ENCODE measurements at regions not wholly inside any gene's neighbourhood (a gene's known extent, or its start where the extent isn't known, plus 50 kb on each side); places are given as distances from the start of the nearest gene placed in this dataset.

- no peak for TF ChIP-seq EZH2 (IDR thresholded peaks at IDR 0.05; ENCODE audit: borderline replicate concordance, low read depth, low read length, poor library complexity, severe bottlenecking)
- TF ChIP-seq, protein P1, sequence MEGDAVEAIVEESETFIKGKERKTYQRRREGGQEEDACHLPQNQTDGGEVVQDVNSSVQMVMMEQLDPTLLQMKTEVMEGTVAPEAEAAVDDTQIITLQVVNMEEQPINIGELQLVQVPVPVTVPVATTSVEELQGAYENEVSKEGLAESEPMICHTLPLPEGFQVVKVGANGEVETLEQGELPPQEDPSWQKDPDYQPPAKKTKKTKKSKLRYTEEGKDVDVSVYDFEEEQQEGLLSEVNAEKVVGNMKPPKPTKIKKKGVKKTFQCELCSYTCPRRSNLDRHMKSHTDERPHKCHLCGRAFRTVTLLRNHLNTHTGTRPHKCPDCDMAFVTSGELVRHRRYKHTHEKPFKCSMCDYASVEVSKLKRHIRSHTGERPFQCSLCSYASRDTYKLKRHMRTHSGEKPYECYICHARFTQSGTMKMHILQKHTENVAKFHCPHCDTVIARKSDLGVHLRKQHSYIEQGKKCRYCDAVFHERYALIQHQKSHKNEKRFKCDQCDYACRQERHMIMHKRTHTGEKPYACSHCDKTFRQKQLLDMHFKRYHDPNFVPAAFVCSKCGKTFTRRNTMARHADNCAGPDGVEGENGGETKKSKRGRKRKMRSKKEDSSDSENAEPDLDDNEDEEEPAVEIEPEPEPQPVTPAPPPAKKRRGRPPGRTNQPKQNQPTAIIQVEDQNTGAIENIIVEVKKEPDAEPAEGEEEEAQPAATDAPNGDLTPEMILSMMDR (conservative IDR thresholded peaks at IDR 0.05; ENCODE audit: low read depth, low read length), result no peak
- no peak overlapping the region for H3K4me3 ChIP-seq (ENCODE audit: low read depth, low read length, poor library complexity, severe bottlenecking)
- H3K27ac ChIP-seq (ENCODE audit: low read depth, low read length, poor library complexity, severe bottlenecking), result no peak overlapping the region
- no peak for DNase-seq (ENCODE audit: low spot score)
- ChIA-PET POLR2A (ENCODE audit: low non-redundant PET) (no interaction called here), CTCF (no interaction called here)
- H3K4me1 ChIP-seq (ENCODE audit: insufficient read depth, low read length, poor library complexity, severe bottlenecking), result no peaks in the 10 kb centered on the region
- H3K9me3 ChIP-seq (ENCODE audit: low read depth, low read length, poor library complexity, severe bottlenecking), result peaks cover 37% of the 10 kb centered on the region
- BruUV-seq (replicated peaks), result no TSS peak
- intact Hi-C loops (cut with micrococcal nuclease; ENCODE audit: unreplicated experiment), result no loop called here
- H3K36me3 ChIP-seq (ENCODE audit: insufficient read depth, low read length, poor library complexity, severe bottlenecking), result no peaks in the 10 kb centered on the region
- H3K27me3 ChIP-seq (replicated peaks; ENCODE audit: insufficient read depth, low read depth, low read length, poor library complexity), result no peaks in the 10 kb centered on the region
These were observed 133.1 kb upstream of the LRRN1 start for GRCh38 chr3:3665961-3666640.

DNA sequence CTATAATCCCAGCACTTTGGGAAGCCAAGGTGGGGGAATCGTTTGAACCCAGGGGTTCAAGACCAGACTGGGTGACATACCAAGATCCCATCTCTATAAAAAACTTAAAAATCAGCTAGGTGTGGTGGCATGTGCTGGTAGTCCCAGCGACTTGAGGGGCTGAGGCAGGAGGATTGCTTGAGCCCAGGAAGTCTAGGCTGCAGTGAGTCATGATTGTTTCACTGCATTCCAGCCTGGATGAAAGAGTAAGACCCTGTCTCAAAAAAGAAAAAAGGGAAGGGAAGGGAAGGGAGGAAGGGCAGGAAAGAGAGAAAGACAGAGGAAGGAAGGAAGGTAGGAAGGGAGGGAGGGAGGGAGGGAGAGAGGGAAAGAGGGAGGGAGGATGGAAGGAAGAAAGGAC is 133.7 kb upstream of the LRRN1 start:
- Histone ChIP-seq H3K27me3 (replicated peaks; ENCODE audit: insufficient read depth, low read depth, low read length, poor library complexity) (no peaks in the 10 kb centered on the region), H3K36me3 (ENCODE audit: insufficient read depth, low read length, poor library complexity, severe bottlenecking) (no peaks in the 10 kb centered on the region), H3K27ac (ENCODE audit: low read depth, low read length, poor library complexity, severe bottlenecking) (no peak overlapping the region), H3K4me1 (ENCODE audit: insufficient read depth, low read length, poor library complexity, severe bottlenecking) (no peaks in the 10 kb centered on the region), H3K9me3 (ENCODE audit: low read depth, low read length, poor library complexity, severe bottlenecking) (peaks cover 33% of the 10 kb centered on the region), H3K4me3 (ENCODE audit: low read depth, low read length, poor library complexity, severe bottlenecking) (no peak overlapping the region)
- ChIA-PET POLR2A (ENCODE audit: low non-redundant PET) (no interaction called here), CTCF (no interaction called here)
- DNase-seq (ENCODE audit: low spot score), result no peak
- TF ChIP-seq EZH2 (IDR thresholded peaks at IDR 0.05; ENCODE audit: borderline replicate concordance, low read depth, low read length, poor library complexity, severe bottlenecking), result no peak
- TF ChIP-seq, protein P1 (conservative IDR thresholded peaks at IDR 0.05; ENCODE audit: low read depth, low read length), result no peak
- intact Hi-C loops (cut with micrococcal nuclease; ENCODE audit: unreplicated experiment), result no loop called here
- BruUV-seq (replicated peaks), result no TSS peak

DNA sequence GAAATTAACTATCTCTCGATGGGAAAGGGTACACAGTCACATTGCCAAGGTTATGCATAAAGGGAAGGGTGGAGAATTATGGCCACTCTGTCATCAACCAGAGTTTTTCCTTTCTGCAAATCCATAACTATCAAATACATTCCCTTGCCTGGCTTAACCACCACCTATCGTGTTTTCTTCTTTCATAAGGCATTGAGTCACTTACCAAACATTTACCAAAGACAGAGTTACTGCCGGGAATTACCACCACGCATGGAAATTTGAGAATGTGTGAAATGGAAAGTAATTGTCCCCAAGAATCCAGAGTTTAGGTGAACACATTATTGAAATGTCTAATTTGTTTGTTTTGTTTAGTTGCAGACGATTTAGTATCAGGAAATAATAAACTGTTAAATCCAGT is 134.3 kb upstream of the LRRN1 start:
- POLR2A ChIA-PET (ENCODE audit: low non-redundant PET), result no interaction called here
- no peaks in the 10 kb centered on the region for H3K27me3 ChIP-seq (replicated peaks; ENCODE audit: insufficient read depth, low read depth, low read length, poor library complexity)
- H3K9me3 ChIP-seq (ENCODE audit: low read depth, low read length, poor library complexity, severe bottlenecking), result peaks cover 29% of the 10 kb centered on the region
- H3K27ac ChIP-seq (ENCODE audit: low read depth, low read length, poor library complexity, severe bottlenecking), result no peak overlapping the region
- no peak for TF ChIP-seq EZH2 (IDR thresholded peaks at IDR 0.05; ENCODE audit: borderline replicate concordance, low read depth, low read length, poor library complexity, severe bottlenecking)
- TF ChIP-seq, protein P1 (conservative IDR thresholded peaks at IDR 0.05; ENCODE audit: low read depth, low read length), result no peak
- intact Hi-C loops (cut with micrococcal nuclease; ENCODE audit: unreplicated experiment), result no loop called here
- H3K4me3 ChIP-seq (ENCODE audit: low read depth, low read length, poor library complexity, severe bottlenecking), result no peak overlapping the region
- no peaks in the 10 kb centered on the region for H3K4me1 ChIP-seq (ENCODE audit: insufficient read depth, low read length, poor library complexity, severe bottlenecking)
- no TSS peak for BruUV-seq (replicated peaks)
- CTCF ChIA-PET, result no interaction called here
- H3K36me3 ChIP-seq (ENCODE audit: insufficient read depth, low read length, poor library complexity, severe bottlenecking), result no peaks in the 10 kb centered on the region
- no peak for DNase-seq (ENCODE audit: low spot score)

Data from A673 (cell line).